ENCODE measurements at regions not wholly inside any gene's neighbourhood (a gene's known extent, or its start where the extent isn't known, plus 50 kb on each side); places are given as distances from the start of the nearest gene placed in this dataset.

- no peak for TF ChIP-seq POLR2A (IDR thresholded peaks at IDR 0.05)
- no peak for TF ChIP-seq CTCF (IDR thresholded peaks at IDR 0.05)
These were observed 183.7 kb upstream of the AUTS2 start for GRCh38 chr7:69414555-69414954.
